DND-41 (cell line): ENCODE measurements at regions not wholly inside any gene's neighbourhood (a gene's known extent, or its start where the extent isn't known, plus 50 kb on each side); places are given as distances from the start of the nearest gene placed in this dataset.

Experiments
- EZH2 ChIP-seq: IDR thresholded peaks from 3 replicates; pipeline ENCODE4 v1.6.1; 2012; ENCODE audit warnings: borderline replicate concordance, low read depth, mild to moderate bottlenecking, moderate library complexity, low read length, inconsistent platforms; ENCODE audit not compliant: severe bottlenecking
- TF ChIP-seq, protein P1 (sequence below): IDR thresholded peaks from 2 replicates; pipeline ENCODE4 v1.5.1; 2012; ENCODE audit warnings: borderline replicate concordance, low read length, moderate library complexity, mild to moderate bottlenecking; ENCODE audit not compliant: poor library complexity, severe bottlenecking; ENCODE audit errors: extremely low read depth

DNA sequence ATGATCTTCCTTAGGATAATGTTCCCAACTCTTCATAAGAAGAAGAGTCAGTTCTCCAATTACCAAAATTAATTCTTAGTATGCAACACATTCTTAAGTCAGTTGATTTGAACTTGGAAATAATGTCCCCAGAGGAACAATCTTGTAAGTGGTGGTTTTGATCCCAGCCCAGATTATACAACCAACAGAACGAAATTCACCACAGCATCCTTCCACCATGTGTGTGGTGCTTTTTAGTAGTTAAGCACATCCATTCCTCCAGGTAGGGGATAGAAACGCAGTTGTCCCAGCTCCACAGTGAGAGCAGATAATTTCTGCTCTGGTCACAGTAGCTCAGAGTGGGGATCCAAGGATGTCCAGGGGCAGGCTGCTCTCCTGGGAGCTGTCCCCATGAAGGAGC, 161.7 kb upstream of the SLC39A10 start:
- TF ChIP-seq, protein P1, sequence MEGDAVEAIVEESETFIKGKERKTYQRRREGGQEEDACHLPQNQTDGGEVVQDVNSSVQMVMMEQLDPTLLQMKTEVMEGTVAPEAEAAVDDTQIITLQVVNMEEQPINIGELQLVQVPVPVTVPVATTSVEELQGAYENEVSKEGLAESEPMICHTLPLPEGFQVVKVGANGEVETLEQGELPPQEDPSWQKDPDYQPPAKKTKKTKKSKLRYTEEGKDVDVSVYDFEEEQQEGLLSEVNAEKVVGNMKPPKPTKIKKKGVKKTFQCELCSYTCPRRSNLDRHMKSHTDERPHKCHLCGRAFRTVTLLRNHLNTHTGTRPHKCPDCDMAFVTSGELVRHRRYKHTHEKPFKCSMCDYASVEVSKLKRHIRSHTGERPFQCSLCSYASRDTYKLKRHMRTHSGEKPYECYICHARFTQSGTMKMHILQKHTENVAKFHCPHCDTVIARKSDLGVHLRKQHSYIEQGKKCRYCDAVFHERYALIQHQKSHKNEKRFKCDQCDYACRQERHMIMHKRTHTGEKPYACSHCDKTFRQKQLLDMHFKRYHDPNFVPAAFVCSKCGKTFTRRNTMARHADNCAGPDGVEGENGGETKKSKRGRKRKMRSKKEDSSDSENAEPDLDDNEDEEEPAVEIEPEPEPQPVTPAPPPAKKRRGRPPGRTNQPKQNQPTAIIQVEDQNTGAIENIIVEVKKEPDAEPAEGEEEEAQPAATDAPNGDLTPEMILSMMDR, result peak; percentile 30
- no peak for TF ChIP-seq EZH2
